GM19035 (cell line): ENCODE measurements at regions not wholly inside any gene's neighbourhood (a gene's known extent, or its start where the extent isn't known, plus 50 kb on each side); places are given as distances from the start of the nearest gene placed in this dataset.
"Not testable (repeated sequence)": the region's sequence is repeated elsewhere in the genome, so short reads cannot be mapped to it uniquely, and the experiment has no call there.

Experiments used
- ATAC-seq: cut with Tn5 transposase; IDR thresholded peaks from one replicate; pipeline ENCODE4 v1.9.1; 2021; ENCODE audit not compliant: unreplicated experiment

DNA sequence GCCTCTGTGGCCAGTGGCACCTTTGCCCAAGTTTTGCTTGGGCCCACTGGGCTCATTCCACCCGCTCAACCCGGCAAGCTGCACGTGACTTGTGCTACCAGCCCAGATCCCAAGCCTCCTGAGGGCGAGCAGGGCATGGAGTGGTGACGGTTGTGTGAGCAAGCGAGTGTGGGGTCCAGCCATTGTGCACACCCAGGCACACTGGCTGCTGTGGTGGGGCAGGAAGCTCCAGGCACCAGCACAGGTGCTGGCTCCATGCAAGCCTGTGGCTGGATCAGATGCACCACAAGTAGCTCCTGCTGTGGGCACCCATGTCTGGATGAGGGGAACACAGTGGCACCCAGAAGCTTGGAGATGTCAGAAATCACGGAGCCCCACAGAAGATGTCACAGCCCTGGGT is 557.0 kb upstream of the GNPDA2 start:
- no peak for ATAC-seq

DNA sequence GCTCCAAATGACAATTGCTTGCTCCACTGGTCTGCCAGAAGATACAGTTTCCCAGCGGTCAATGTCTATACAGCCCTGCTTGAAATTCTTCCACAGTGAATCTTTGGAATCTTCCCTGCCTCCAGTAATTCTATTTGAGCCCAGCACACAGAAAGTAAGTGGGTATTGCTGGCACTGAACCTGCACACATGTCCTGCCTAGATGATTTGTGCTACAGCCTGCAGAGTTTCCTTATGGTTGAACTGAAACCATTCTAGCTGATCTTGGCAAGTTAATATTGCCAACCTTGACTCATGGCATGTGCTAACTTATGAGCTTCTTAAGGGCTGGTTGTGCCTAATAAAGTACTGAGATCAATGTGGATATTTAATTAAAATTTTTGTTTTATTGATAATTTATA is 553.8 kb upstream of the GNPDA2 start:
- no peak for ATAC-seq

DNA sequence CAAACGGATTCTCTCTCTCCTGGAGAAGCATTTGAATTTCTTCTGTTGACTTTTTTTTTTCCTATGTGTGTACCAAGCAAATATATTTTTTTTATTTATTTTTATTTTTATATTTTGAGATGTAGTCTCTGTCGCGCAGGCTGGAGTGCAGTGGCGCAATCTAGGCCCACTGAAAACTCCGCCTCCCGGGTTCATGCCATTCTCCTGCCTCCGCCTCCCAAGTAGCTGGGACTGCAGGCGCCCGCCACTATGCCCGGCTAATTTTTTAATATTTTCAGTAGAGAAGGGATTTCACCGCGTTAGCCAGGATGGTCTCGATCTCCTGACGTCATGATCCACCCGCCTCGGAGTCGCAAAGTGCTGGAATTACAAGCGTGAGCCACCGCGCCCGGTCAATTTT is 549.5 kb upstream of the GNPDA2 start:
- ATAC-seq, result no peak

DNA sequence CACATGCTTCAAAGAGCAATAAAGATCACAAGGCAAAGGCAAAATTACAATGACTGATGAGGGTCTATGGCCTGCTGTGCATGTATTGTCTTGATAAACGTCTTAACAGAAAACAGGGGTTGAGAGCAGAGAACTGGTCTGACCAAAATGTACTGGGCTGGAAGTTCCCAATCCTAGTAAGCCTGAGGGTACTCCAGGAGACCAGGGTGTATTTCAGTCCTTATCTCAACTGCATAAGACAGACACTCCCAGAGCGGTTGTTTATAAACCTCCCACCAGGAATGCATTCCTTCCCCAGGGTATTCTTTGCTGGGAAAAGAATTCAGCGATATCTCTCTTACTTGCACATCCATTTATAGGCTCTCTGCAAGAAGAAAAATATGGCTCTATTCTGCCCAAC is 521.8 kb upstream of the GNPDA2 start:
- ATAC-seq, result not testable (repeated sequence)

DNA sequence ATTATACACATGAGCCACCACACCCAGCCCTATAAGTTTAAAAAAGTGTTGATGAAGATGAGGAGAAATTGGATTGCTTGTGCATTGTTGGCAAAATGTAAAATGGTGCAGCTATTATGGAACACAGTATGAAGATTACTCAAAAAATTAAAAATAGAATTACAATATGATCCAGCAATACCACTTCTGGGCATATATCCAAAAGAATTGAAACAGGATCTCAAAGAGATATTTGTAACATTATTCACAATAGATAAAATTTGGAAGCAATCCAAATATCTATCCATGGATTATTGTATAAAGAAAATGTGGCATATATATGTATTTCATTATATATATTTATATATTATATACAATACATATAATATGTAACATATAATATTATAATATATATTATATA is 515.6 kb upstream of the GNPDA2 start:
- ATAC-seq, result no peak

DNA sequence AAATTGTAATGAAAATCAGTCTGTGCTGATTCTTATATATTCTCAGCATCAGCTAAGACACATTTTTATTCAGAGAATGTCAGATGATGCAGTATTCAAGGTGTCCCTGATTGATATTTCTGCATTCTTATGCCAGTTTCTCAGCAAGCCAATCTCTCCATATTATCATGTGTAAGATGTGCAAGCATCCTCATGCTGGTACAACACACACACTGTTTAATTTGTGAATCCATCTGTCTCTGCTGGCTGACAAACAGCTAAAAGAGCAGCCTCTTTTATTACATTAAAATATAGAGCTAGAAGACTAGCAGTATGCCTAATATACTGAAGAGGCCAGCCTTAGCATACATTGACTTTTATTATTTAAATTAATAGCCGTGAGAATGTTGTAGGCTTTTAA is 502.9 kb upstream of the GNPDA2 start:
- no peak for ATAC-seq

DNA sequence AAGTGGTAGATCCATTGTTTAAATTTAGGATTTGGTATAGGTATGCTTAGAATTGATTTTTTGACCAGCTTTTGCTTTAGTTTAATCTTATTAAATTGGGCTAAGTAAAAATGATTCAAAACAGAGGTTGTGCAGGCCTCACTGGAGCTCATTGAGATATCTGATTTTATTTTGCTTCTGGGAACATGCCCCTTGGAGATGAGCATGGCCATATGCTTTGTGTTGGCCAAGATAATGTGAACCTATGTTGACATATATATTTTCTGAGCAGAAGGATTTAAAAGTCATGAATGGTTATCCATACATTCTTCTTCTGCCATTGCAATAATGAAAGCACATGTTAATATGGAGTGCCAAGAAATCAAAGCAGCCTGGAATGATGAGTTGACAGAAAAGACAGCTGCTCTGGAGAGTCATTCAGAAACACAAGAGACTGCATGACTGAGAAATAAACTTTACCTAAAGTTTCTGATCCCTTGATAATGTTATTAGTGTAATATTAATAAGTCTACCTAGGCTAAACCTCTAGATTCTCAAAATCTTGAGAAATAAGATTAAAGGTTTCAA is 489.7 kb upstream of the GNPDA2 start:
- no peak for ATAC-seq

DNA sequence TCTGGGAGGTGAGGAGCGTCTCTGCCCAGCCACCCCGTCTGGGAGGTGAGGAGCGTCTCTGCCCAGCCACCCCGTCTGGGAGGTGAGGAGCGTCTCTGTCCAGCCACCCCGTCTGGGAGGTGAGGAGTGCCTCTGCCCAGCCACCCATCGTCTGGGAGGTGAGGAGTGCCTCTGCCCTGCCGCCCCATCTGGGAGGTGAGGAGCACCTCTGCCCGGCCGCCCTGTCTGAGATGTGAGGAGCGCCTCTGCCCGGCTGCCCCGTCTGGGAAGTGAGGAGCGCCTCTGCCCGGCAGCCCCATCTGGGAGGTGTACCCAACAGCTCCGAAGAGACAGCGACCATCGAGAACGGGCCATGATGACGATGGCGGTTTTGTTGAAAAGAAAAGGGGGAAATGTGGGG is 482.1 kb upstream of the GNPDA2 start:
- ATAC-seq, result not testable (repeated sequence)

DNA sequence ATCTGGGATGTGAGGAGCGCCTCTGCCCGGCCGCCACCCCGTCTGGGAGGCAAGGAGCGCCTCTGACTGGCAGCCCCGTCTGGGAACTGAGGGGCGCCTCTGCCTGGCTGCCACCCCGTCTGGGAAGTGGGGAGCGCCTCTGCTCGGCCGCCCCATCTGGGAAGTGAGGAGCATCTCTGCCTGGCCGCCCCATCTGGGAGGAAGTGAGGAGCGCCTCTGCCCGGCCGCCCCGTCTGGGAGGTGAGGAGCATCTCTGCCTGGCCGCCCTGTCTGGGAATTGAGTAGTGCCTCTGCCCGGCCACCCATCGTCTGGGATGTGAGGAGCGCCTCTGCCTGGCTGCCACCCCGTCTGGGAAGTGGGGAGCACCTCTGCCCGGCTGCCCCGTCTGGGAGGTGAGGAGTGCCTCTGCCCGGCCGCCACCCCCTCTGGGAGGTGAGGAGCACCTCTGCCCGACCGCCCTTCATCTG is 481.5 kb upstream of the GNPDA2 start:
- ATAC-seq, result not testable (repeated sequence)

DNA sequence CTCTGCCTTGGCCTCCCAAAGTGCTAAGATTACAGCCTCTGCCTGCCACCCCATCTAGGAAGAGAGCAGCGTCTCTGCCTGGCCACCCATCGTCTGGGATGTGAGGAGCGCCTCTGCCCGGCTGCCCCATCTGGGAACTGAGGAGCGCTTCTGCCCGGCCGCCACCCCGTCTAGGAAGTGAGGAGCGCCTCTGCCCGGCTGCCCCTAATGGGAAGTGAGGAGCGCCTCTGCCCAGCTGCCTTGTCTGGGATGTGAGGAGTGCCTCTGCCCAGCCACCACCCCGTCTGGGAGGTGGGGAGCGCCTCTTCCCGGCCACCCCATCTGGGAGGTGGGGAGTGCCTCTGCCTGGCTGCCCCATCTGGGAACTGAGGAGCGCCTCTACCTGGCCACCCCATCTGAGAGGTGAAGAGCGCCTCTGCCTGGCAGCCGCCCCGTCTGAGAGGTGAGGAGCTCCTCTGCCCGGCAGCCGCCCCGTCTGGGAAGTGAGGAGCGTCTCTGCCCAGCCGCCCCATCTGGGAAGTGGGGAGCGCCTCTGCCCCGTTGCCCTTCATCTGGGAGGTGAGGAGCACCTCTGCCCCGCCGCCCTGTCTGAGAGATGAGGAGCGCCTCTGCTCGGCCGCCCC is 481.0 kb upstream of the GNPDA2 start:
- ATAC-seq, result not testable (repeated sequence)

DNA sequence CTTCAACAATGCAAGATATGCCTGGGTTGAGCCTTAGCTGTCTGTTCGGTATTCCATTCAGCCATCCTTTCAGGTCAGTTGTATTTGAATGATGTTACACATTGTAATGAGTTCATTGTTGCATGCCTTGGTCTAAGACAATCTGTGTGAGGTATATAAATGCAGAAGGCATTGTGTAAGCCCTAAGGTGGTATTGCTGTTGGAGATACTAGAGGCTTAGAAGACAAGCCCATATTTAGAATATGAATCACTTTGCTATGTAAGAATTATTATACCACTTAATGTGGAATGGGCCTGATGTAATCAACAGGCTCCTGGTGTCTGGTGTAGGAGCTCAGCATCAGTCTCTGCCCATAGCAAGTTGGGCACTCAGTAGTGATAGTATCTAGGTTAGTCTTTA is 473.4 kb upstream of the GNPDA2 start:
- no peak for ATAC-seq

DNA sequence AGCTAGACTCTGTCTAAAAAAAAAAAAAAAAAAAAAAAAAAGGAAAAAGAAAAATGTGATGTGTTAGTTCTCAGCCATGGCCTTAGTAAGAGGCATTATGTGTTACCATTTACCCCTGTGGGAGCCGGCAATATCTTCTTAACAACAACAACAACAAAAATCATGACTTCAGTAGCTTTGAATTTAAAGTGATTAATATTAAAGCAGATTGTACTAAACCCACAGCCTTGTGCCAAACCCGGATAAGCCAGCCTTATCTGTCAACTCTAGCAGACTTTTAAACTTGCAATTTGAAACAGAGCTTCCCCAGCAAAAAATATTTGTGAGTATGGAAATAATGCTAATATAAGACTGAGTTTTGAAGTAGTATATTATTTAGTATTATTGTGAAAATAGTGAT is 462.1 kb upstream of the GNPDA2 start:
- no peak for ATAC-seq

DNA sequence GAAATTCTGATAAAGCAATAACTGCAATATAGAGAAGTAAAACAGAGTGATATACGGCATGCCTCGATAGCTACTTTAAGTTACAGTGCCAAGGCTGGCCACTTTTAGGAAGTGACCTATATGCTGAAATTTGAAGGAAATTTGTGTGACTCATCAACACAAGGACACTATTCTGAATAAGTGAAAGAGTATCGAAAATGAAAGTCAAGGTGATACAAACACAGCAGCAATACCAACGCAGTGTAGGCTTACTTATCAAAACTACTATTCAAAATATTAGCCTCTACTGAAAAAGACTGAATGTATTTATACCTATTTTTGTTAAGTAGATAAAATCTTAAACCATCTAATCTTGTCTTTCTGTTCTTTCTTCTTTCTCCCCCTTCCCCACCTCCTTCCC is 459.9 kb upstream of the GNPDA2 start:
- ATAC-seq, result no peak

DNA sequence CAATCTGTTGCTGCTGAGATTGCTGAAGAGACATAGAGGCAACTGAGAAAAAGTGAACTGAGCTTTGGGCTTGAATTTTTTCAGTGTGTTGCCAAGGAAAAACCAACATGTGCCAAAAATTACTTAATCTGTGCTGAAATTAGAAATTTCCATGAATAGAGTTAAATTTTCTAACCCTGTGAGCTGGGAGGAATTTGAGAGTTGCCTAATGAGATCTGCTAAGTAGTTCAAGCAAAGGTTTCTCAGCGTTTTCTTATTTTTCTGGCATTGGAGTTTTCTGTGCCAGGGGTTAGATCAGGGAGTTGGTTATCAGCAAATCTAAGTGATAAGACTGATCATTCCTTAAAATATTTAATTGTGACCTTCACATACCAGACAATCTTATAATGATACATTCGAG is 457.5 kb upstream of the GNPDA2 start:
- ATAC-seq, result no peak

DNA sequence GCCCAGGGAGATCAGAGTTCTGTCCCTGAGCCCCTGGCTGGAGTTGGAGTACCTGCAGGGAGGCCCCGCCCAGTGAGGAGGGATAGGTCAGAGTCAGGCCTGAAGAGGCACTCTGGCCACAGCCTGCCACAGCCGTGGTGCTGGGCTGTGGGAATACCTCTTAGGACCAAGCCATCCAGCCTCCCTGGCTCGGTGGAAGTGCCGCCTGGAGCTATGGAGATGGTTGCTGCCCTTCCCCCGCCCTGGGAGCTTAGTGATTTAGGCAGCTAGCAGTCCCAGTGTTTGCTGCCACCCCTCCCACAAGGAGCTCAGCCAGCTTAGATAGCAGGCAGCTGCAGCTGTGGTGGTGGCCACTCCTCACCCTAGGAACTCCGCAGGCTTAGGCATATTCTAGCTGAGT is 446.3 kb upstream of the GNPDA2 start:
- no peak for ATAC-seq

DNA sequence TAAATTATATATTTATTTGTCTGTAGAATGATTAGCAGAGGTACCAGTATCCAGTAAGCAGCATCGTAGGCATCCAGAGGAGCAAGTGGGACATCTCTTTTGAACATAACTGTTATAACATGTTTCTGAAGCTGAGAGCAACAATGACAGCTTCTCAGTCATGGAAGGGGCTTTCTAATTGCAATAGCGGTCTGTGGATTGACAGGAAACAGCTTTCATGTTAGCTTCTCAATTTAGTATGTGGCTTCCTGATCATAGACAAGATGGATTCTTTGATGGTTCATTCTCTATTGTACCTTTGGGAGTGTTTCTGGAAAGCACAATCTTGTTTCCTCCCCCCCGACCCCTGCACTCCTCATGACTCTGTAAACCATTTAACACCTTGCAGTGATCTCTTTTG is 434.6 kb upstream of the GNPDA2 start:
- no peak for ATAC-seq

DNA sequence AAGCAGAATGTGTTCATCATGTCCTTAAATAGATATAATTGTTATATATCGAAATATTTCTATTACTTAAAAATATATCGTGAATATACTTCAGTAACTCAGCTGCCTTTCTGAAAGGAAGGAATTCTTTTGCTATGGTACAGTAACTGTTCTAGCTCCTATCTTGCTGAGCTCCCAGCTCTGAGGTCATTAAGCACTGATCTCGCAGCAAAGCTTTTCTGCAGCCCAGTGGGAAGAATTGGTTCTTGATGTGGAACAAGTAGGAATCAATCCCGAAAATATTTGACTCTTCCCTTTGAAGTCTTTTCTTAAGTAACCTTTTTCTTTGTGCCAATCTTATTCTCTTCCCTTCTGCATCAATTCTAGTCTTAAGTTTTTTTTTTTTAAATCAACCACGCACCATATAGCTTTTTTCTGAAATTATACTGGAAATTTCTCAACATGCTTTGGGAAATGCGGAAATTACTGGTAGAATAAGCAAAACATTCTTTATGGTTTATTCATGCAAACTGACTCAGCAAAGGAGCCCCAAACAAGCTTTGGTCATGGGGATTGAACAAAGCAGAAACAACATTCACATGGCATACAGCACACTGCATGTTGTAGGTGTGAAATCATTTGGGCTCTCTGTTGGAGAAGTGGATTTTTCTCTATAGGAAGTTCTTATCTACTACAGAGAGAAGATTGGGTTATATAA is 428.9 kb upstream of the GNPDA2 start:
- ATAC-seq, result no peak

DNA sequence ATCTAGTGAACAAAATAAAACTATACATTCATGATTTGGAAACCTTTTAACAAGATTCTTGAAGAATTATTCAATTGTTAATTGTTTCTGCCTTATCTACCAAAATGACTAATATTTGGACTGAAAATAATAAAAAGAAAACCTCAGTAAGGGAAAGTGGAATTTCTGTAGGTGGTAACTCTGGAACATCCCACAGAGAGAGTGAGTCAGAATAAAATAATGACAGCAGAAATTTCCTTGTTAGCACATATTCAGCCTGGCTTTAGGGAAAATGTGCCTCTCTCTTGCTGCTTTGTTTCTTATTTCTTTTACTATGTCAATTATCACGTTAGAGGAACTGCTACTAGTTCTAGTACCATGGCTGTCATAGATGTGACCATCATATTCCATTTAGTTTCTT is 421.5 kb upstream of the GNPDA2 start:
- no peak for ATAC-seq

DNA sequence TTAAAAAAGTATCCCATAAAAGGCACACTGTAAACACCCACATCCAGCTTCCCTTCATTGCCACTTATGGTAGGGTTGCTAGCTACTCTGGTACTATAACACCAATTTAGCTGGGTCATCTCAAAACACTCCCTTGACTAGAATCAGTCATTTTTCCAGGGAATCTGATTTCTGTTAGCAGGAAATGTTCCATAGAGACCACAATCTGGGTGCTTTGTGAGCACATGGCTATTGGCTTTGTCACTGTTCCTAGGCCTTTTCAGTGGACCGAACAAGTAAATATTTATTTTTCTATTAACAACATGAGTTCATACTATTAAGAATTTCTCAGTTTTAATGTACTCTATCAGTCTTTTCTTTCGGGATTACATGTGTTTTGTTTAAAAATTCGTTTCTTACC is 404.7 kb upstream of the GNPDA2 start:
- no peak for ATAC-seq

DNA sequence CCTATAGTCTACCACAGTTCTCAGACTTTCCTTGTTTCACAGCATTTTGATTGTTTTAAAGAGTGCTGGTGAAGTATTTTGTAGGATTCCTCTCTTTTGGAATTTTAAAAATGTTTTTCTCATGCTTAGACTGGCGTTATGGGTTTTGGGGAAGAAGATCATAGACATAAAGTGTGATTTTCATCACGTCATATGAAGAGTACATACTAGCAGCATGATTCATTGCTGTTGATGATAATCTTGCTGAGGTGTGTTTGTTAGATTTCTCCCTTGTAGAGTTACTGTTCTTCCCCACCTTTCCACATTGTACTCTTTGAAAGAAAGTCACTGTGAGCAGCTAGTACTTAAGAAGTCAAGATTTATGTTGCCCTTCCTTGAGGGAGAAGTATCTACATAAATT is 396.1 kb upstream of the GNPDA2 start:
- no peak for ATAC-seq

DNA sequence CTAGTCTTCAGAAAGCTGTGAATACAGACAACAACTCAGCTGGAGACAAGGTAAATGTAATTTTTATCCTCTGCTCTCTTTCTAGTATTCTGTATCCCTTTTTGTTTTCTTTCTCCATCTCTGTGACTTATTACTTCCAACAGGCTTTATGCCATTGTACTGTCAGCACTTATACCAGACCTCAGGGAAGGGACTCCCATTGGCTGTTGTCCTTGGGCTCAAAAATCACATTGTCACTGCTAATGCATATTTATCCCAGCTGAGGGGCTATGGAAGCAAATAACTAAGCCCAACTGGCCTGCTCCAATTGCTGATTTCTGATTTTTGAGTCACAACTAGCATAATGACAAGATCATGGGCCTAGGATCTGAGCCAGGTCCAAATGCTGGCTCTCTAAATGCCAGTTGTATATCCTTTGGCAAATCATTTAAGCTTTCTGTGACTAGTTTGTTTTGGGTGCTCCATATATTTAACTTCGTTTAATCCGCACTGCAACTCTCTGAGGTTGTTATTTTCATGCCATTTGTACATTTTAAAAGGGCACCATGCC is 395.1 kb upstream of the GNPDA2 start:
- ATAC-seq, result no peak

DNA sequence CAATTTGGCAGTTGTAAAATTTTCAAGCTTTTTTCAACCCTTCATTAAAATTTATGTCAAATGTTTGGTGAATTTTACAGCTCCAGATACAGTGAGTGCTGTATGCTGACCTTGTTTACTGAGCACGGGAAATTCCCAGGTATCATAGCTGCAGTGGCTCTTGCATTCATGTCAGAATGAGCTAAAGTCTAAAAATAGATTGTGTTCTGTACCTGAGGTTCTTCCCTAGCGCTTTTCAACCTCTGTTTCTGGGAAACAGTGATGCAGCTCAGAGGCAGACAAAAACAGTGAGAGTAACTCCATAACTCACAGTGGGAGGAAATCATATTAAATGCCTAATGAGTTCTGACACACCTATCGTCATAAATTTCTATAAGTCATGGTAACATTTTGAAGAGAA is 393.8 kb upstream of the GNPDA2 start:
- ATAC-seq, result peak; percentile 77
